Neural cell (in vitro differentiated cells): ENCODE measurements at regions not wholly inside any gene's neighbourhood (a gene's known extent, or its start where the extent isn't known, plus 50 kb on each side); places are given as distances from the start of the nearest gene placed in this dataset.

Source experiments
- H2AFZ ChIP-seq: fragments of 200-600, 300-800 bp; sonication (generic), shearing (Covaris generic); 2 replicates; pipeline ENCODE4 v1.6.0; 2014; ENCODE audit warnings: low read depth, mild to moderate bottlenecking, antibody characterized with exemption, low read length, moderate library complexity
- H3F3A ChIP-seq: fragments of 200-600 bp; shearing (Covaris generic); 2 replicates; pipeline ENCODE4 v1.6.1; 2016; ENCODE audit warnings: mild to moderate bottlenecking, moderate library complexity, mixed read lengths, antibody characterized with exemption, low read length; ENCODE audit not compliant: insufficient read depth, poor library complexity, severe bottlenecking
- H3K27ac ChIP-seq: fragments of 200-600, 300-800 bp; sonication (generic), shearing (Covaris generic); 2 replicates; pipeline ENCODE4 v1.5.1; 2014; ENCODE audit warnings: mild to moderate bottlenecking, low read length, moderate library complexity
- H3K27me3 ChIP-seq: fragments of 300-800, 200-600 bp; sonication (generic), shearing (Covaris generic); 2 replicates; pipeline ENCODE4 v1.6.0; 2014; ENCODE audit warnings: mild to moderate bottlenecking, low read depth, low read length, moderate library complexity; ENCODE audit not compliant: insufficient read depth
- H3K36me3 ChIP-seq: fragments of 300-800, 200-600 bp; sonication (generic), shearing (Covaris generic); 2 replicates; pipeline ENCODE4 v1.5.1; 2014; ENCODE audit warnings: mild to moderate bottlenecking, antibody characterized with exemption, low read length, moderate library complexity; ENCODE audit not compliant: insufficient read depth
- H3K4me2 ChIP-seq: fragments of 300-800, 200-600 bp; sonication (generic), shearing (Covaris generic); 2 replicates; pipeline ENCODE4 v1.6.0; 2014; ENCODE audit warnings: mild to moderate bottlenecking, low read length
- H3K4me3 ChIP-seq: fragments of 300-800, 200-600 bp; sonication (generic), shearing (Covaris generic); 2 replicates; pipeline ENCODE4 v1.5.1; 2014; ENCODE audit warnings: mild to moderate bottlenecking, low read length, moderate library complexity
- H3K79me2 ChIP-seq: fragments of 200-600 bp; shearing (Covaris generic); replicated peaks from 2 replicates; pipeline ENCODE4 v1.6.0; 2014; ENCODE audit warnings: mild to moderate bottlenecking, low read length, moderate library complexity; ENCODE audit not compliant: insufficient read depth
- H3K9ac ChIP-seq: fragments of 300-800, 200-600 bp; sonication (generic), shearing (Covaris generic); 2 replicates; pipeline ENCODE4 v1.6.1; 2016; ENCODE audit warnings: mild to moderate bottlenecking, low read length, mixed read lengths
- H3K9me2 ChIP-seq: fragments of 200-600 bp; shearing (Covaris generic); 2 replicates; pipeline ENCODE4 v1.6.1; 2016; ENCODE audit warnings: mild to moderate bottlenecking, low read length, mixed read lengths; ENCODE audit not compliant: insufficient read depth
- H3K9me3 ChIP-seq: fragments of 200-600, 300-800 bp; sonication (generic), shearing (Covaris generic); 2 replicates; pipeline ENCODE4 v1.6.1; 2016; ENCODE audit warnings: mild to moderate bottlenecking, mixed run types, low read length, moderate library complexity, mixed read lengths
- H4K20me1 ChIP-seq: fragments of 200-600 bp; shearing (Covaris generic); 2 replicates; pipeline ENCODE4 v1.6.1; 2016; ENCODE audit warnings: mild to moderate bottlenecking, mixed run types; ENCODE audit not compliant: insufficient read depth
- EP300 ChIP-seq: fragments of 450-650 bp; conservative IDR thresholded peaks from 2 replicates; pipeline ENCODE4 v1.6.1; 2014; ENCODE audit warnings: antibody characterized with exemption, mild to moderate bottlenecking, moderate library complexity; ENCODE audit not compliant: poor library complexity, severe bottlenecking
- EZH2 ChIP-seq: fragments of 200-600, 300-800 bp; shearing (Covaris generic), sonication (generic); IDR thresholded peaks from 2 replicates; pipeline ENCODE4 v1.6.1; 2014; ENCODE audit warnings: antibody characterized with exemption, low read length, borderline replicate concordance, mild to moderate bottlenecking; ENCODE audit not compliant: insufficient read depth, poor library complexity, severe bottlenecking
- MXI1 ChIP-seq: fragments of 450-650 bp; conservative IDR thresholded peaks from 2 replicates; pipeline ENCODE4 v1.6.1; 2014; ENCODE audit warnings: antibody characterized with exemption, mild to moderate bottlenecking; ENCODE audit not compliant: poor library complexity, severe bottlenecking
- POLR2AphosphoS5 ChIP-seq: IDR thresholded peaks from 2 replicates; pipeline ENCODE4 v1.6.1; 2012
- RAD21 ChIP-seq: fragments of 450-650 bp; conservative IDR thresholded peaks from 2 replicates; pipeline ENCODE4 v1.6.1; 2014; ENCODE audit warnings: antibody characterized with exemption, mild to moderate bottlenecking, moderate library complexity
- SMC3 ChIP-seq: fragments of 450-650 bp; conservative IDR thresholded peaks from 2 replicates; pipeline ENCODE4 v1.6.1; 2014; ENCODE audit warnings: antibody characterized with exemption, mild to moderate bottlenecking, moderate library complexity; ENCODE audit not compliant: poor library complexity
- TAF1 ChIP-seq: IDR thresholded peaks from 2 replicates; pipeline ENCODE4 v1.6.1; 2012; ENCODE audit warnings: low read depth
- TF ChIP-seq, protein P1 (sequence below): IDR thresholded peaks from 2 replicates; pipeline ENCODE4 v1.6.1; 2012; ENCODE audit warnings: borderline replicate concordance
- TF ChIP-seq, protein P2 (sequence below): fragments of 450-650 bp; IDR thresholded peaks from 2 replicates; pipeline ENCODE4 v1.5.1; 2014; ENCODE audit warnings: antibody characterized with exemption, mild to moderate bottlenecking, moderate library complexity; ENCODE audit not compliant: poor library complexity, severe bottlenecking

DNA sequence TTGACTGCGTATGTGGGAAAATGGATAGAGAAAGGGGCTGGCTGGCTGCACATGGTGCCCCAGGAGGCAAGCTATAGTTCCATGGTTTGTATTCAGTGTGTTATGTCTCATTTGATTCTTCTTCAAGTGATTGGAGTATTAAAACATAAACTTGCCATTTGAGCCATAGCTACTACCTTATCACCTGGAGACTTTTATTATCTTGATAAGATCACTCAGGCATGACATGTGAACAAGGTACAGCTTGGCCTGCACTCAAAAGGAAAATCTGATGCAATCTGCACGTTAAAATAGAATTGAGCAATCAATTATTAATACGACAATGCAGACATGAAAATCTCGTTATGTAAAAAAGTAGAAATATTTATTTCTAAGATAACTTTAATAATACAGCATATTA lies 116.9 kb downstream of the RND3 start:
- no peak for TF ChIP-seq EZH2
- no peak for TF ChIP-seq RAD21
- TF ChIP-seq, protein P1, sequence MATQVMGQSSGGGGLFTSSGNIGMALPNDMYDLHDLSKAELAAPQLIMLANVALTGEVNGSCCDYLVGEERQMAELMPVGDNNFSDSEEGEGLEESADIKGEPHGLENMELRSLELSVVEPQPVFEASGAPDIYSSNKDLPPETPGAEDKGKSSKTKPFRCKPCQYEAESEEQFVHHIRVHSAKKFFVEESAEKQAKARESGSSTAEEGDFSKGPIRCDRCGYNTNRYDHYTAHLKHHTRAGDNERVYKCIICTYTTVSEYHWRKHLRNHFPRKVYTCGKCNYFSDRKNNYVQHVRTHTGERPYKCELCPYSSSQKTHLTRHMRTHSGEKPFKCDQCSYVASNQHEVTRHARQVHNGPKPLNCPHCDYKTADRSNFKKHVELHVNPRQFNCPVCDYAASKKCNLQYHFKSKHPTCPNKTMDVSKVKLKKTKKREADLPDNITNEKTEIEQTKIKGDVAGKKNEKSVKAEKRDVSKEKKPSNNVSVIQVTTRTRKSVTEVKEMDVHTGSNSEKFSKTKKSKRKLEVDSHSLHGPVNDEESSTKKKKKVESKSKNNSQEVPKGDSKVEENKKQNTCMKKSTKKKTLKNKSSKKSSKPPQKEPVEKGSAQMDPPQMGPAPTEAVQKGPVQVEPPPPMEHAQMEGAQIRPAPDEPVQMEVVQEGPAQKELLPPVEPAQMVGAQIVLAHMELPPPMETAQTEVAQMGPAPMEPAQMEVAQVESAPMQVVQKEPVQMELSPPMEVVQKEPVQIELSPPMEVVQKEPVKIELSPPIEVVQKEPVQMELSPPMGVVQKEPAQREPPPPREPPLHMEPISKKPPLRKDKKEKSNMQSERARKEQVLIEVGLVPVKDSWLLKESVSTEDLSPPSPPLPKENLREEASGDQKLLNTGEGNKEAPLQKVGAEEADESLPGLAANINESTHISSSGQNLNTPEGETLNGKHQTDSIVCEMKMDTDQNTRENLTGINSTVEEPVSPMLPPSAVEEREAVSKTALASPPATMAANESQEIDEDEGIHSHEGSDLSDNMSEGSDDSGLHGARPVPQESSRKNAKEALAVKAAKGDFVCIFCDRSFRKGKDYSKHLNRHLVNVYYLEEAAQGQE: no peak
- no peak for TF ChIP-seq EP300
- TF ChIP-seq MXI1: no peak
- TF ChIP-seq SMC3: no peak
- TF ChIP-seq POLR2AphosphoS5: no peak
- no peak for TF ChIP-seq TAF1
- TF ChIP-seq, protein P2, sequence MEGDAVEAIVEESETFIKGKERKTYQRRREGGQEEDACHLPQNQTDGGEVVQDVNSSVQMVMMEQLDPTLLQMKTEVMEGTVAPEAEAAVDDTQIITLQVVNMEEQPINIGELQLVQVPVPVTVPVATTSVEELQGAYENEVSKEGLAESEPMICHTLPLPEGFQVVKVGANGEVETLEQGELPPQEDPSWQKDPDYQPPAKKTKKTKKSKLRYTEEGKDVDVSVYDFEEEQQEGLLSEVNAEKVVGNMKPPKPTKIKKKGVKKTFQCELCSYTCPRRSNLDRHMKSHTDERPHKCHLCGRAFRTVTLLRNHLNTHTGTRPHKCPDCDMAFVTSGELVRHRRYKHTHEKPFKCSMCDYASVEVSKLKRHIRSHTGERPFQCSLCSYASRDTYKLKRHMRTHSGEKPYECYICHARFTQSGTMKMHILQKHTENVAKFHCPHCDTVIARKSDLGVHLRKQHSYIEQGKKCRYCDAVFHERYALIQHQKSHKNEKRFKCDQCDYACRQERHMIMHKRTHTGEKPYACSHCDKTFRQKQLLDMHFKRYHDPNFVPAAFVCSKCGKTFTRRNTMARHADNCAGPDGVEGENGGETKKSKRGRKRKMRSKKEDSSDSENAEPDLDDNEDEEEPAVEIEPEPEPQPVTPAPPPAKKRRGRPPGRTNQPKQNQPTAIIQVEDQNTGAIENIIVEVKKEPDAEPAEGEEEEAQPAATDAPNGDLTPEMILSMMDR: no peak
- H4K20me1 ChIP-seq: no peaks in the 10 kb centered on the region
- H3K27ac ChIP-seq: no peak overlapping the region
- H3K79me2 ChIP-seq: no peaks in the 10 kb centered on the region
- no peak overlapping the region for H2AFZ ChIP-seq
- H3K27me3 ChIP-seq: no peaks in the 10 kb centered on the region
- no peaks in the 10 kb centered on the region for H3K36me3 ChIP-seq
- no peak overlapping the region for H3K4me2 ChIP-seq
- no peaks in the 10 kb centered on the region for H3K9me3 ChIP-seq
- no peak overlapping the region for H3K9ac ChIP-seq
- no peaks in the 10 kb centered on the region for H3F3A ChIP-seq
- H3K4me3 ChIP-seq: no peak overlapping the region
- no peaks in the 10 kb centered on the region for H3K9me2 ChIP-seq

DNA sequence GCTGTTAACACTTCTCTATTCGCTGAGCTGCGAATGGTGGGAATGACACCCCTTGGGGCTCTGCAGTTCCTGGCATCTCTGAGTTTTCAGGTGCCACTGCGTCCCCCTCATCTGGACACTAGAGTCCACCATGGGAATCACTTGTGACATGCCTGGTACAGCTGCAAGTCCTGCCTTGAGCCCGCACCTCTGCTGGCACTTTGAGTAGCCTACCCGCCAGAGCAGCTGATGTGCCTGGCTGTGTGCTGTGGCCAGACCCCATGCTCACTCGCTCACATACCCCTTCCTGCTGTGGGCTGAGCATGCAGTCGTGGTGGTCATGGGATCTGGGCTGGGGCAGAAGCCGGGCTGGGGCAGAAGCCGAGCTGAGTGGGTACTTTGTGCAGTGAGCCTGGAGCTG lies 117.6 kb downstream of the RND3 start:
- Histone ChIP-seq H3K27me3 (no peaks in the 10 kb centered on the region), H2AFZ (no peak overlapping the region), H3K4me3 (no peak overlapping the region), H3K79me2 (no peaks in the 10 kb centered on the region), H3K36me3 (no peaks in the 10 kb centered on the region), H3K27ac (no peak overlapping the region), H4K20me1 (no peaks in the 10 kb centered on the region), H3K9me2 (no peaks in the 10 kb centered on the region), H3K4me2 (no peak overlapping the region), H3K9ac (no peak overlapping the region), H3K9me3 (no peaks in the 10 kb centered on the region), H3F3A (no peaks in the 10 kb centered on the region)
- TF ChIP-seq POLR2AphosphoS5 (no peak), SMC3 (no peak), RAD21 (no peak), TAF1 (no peak), EZH2 (no peak), EP300 (no peak), MXI1 (no peak)
- TF ChIP-seq, protein P1: no peak
- TF ChIP-seq, protein P2: no peak
